Eye (tissue), 1 donor: ENCODE measurements at regions not wholly inside any gene's neighbourhood (a gene's known extent, or its start where the extent isn't known, plus 50 kb on each side); places are given as distances from the start of the nearest gene placed in this dataset.

Source experiments
- DNase-seq: peaks from one replicate; pipeline ENCODE4 v3.0.0-alpha.2; 2015

GRCh38 chr2:201969241-201969937, 64.3 kb upstream of the FZD7 start:
- no peak for DNase-seq

GRCh38 chr2:201969938-201970785, 63.5 kb upstream of the FZD7 start:
- DNase-seq, result no peak

- no peak for DNase-seq
Measured at GRCh38 chr2:201970786-201971108, 62.9 kb upstream of the FZD7 start.

- no peak for DNase-seq
Measured at GRCh38 chr2:201971531-201972228, 62.0 kb upstream of the FZD7 start.

- no peak for DNase-seq
Measured at GRCh38 chr2:201972621-201973255, 60.9 kb upstream of the FZD7 start.

GRCh38 chr2:201973305-201973928, 60.2 kb upstream of the FZD7 start:
- DNase-seq, result no peak

- DNase-seq, result no peak
Measured at GRCh38 chr2:201974171-201975100, 59.2 kb upstream of the FZD7 start.

- no peak for DNase-seq
Measured at GRCh38 chr2:201975434-201975833, 58.2 kb upstream of the FZD7 start.

- no peak for DNase-seq
Measured at GRCh38 chr2:201975964-201976612, 57.6 kb upstream of the FZD7 start.

- no peak for DNase-seq
Measured at GRCh38 chr2:201977651-201978050, 56.0 kb upstream of the FZD7 start.

GRCh38 chr2:201978333-201978732, 55.3 kb upstream of the FZD7 start:
- DNase-seq, result no peak

GRCh38 chr2:201978986-201979385, 54.7 kb upstream of the FZD7 start:
- no peak for DNase-seq

- no peak for DNase-seq
Measured at GRCh38 chr2:201980389-201980821, 53.2 kb upstream of the FZD7 start.

- no peak for DNase-seq
Measured at GRCh38 chr2:201980946-201981345, 52.7 kb upstream of the FZD7 start.

GRCh38 chr2:201983174-201983573, 50.5 kb upstream of the FZD7 start:
- DNase-seq, result no peak

- DNase-seq, result no peak
Measured at GRCh38 chr2:201983800-201984199, 49.9 kb upstream of the FZD7 start.
